Germinal center (tissue), 1 donor: ENCODE measurements at regions not wholly inside any gene's neighbourhood (a gene's known extent, or its start where the extent isn't known, plus 50 kb on each side); places are given as distances from the start of the nearest gene placed in this dataset.
"Not testable (repeated sequence)": the region's sequence is repeated elsewhere in the genome, so short reads cannot be mapped to it uniquely, and the experiment has no call there.

ENCODE experiments used
- DNase-seq: peaks from one replicate; pipeline ENCODE4 v3.0.0; 2012; ENCODE audit warnings: mixed read lengths, low spot score

GRCh38 chr5:112534067-112534583, 115.0 kb upstream of the EPB41L4A start:
- no peak for DNase-seq

DNA sequence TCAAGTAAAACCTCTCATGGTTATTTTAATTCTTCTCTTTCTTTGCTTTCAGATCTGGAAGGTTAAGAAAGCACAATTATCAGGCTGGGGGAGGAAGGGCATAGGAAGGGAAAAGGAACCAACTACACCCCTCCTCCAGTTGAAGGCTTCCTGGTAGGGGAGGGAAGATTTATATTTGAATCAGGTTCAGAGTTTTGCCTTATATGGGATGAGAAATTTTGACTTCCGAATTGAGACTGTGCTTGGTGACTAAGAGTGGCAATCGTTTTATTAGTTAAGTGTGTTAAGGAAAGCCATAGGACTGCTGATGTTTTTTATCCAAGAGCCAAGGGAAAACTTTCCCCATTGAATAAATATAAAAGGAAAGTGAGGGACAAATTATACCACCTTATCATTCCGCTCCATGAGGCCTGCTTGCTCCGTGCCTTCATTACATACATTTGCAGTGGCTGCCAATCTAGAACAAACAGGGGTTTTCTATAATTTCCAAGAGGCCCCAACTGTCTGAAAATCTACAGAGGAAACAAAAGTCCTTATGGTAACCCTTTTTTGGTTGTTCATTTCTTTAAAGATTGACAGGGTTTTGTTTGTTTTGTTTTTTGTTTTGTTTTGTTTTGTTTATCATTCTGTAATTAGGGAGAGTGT, 115.7 kb upstream of the EPB41L4A start:
- DNase-seq = no peak

DNA sequence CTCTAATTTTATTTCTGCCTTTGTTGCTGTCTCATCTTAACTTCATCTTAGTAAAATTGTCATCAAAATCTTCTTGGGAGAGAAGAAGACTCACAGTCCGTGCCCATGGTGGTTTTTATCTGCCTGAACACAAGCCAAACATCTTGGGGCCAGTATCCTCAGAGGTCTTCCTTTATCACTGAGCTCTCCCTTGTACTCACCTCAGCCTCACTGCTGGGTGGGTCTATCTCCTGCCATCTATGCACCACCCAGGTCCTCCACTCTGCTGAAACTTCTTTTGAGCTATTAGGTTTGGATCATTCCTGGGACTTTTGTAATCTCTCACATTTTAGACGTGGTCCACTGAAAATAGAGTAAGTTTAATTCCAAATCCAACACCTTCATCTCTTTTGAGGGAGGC, 116.3 kb upstream of the EPB41L4A start:
- DNase-seq = no peak

GRCh38 chr5:112544558-112544957, 125.5 kb upstream of the EPB41L4A start:
- DNase-seq = not testable (repeated sequence)

DNA sequence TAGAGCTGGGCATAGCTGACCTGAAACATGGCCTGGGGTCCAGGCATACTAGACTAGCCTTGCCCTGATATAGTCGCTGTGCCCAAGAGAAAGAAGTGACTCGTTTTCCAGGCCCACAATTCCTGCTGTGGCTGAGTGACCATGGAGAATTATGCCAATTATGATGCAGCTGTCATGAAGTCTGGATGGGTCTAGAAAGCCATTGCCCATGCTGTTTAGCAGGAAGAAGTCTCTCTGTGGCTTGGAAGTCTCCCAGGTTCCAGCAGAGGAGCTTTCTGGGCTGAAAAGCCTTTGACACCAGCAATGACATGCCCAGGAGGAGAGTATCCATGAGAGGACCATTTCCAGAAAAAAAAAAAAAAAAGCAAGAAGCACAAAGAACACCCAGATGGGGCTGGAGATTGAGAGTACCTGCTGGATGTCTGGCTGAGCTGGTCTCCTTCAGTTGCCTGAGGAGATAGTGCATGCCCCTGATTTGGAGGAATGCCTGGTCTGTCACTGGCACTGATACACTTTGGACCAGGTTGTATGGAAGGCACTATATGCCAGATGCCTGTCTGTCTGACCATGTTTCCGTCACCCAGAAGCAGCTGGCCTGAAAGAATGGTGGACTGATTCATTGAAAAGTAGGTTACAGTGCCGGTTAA, 128.0 kb upstream of the EPB41L4A start:
- DNase-seq = no peak

DNA sequence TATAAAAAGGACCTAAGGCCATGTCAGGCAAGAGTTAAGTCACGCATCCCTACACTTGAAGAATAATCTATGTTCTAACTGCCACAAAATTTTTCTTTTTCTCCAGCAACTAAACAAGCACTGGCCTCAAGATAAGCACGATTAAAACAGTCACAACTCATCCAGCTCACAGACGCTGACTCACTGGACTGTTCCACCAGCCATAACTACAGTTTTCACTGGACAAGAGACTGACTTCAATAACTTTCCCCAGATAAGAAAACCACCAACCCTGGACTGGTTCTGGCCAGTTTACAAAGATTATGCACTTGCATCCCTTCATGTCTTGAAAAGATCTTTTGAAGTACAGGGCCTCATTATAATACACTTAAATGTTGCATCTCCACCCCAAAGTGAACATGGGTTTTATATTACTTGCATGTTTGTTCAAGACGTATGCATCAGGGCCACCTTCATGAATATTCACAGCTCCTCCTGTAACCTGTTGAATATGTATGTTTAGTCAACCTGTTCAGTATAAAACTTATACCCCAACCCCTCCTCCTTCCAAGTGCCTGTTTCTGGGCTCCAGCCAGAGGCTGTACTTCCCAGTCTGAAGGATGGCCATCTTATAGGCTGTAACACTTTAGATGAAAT, 129.3 kb upstream of the EPB41L4A start:
- no peak for DNase-seq

DNA sequence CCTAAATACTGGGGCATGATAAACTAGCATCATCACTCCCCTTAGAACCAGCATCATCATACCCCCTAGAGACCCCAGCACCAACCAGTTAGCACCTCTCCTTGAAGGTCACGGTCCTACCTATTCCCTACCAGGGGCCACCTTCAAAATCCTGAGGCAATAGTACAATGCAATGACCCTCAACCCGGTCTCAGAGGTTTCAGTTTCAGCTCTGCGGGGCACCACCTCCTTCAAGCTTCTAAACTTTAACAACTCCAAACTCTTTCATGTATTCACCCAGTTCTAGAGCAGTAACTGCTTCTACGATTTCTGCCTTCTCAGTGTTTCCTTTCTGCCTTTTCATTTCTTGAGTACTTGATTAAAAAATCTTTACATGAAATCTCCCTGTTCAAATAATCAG, 130.1 kb upstream of the EPB41L4A start:
- DNase-seq = no peak

GRCh38 chr5:112549605-112550166, 130.6 kb upstream of the EPB41L4A start:
- no peak for DNase-seq

DNA sequence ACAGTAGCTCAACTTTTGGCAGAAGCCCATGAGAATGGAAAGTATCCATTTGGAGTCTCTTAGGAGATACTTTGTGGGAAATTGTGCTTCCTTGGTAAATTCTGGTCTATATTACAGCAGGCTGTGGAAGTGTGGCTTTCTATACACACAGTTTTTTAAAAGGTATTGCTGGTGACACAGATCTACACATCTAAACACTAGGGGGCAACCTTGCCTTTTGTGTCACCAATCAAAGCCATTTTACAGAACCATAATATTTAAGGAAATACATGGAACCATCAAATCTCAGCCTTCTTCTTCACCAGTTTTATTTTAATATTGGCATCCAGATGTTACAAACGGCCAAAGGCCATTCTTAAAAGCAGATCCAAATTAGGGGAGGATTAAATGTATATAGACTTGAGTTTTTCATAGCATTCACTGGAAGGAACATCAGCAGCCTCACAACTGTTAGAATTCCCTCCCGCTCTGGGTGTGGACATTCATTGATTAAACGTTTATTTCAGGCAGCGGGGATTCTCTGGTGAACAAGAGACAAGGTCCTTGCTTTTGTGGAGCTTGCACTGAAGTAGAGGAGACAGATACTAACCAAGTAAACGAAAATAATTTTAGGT, 132.4 kb upstream of the EPB41L4A start:
- peak; percentile 49 for DNase-seq

DNA sequence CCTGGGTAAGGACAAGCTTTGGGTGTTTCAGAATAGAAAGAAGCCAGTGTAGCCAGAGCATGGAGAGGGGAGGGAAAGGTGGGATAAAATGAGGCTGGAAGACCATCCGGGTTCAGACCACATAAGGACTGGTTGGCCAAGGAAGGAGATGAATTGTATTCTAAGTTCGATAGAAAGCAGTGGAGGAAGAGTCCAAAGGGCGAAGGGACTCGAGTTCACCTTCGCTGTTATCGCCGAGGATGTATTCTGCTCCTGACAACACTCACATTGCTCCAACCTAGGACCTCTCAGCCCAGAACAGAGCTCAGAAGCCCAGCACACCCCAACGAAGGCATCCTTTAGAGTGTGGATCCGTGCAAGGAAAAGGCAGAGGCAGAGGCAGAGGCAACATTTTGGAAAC, 133.1 kb upstream of the EPB41L4A start:
- no peak for DNase-seq

- no peak for DNase-seq
These were observed 133.7 kb upstream of the EPB41L4A start for GRCh38 chr5:112552791-112553190.

DNA sequence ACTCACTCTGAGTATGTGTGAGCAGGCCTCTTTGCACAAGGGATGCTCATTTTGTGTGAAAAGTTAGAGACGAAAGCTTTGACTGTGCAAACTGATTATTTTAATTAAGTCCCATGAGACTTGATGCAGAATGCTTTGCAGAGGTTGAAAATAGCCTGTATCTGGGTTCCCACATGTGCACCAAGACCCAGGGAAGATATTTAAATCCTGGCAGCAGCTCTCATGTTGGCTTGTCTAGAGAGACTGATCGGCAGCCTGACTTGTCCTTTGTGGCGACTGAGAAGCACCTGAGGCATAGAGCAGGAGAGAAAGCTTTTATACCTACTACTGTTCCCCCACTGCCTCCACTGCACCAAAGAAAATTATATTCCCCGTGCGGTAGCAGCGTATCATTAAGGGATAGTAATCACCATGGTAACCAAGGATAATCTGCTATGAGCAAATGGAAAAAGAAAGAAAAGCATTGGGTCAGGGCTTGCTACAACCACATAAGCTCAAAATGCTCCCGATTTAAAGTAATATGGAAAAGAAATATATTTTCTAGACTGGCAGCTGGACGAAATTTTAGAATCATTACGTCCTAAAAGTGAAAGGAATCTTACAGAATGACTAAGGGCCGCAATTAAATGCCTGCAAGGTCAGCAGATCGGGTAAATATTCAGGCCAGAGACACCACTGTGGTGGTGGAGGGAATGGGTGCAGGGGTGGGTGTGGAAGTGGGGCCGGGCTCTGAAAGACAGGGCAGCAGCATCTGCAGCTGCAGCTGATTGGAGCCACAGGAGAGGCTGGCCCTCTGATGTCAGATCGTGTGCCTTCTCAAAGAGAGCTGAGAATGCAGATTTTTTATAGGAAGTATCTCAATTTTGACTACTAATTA, 135.3 kb upstream of the EPB41L4A start:
- no peak for DNase-seq

DNA sequence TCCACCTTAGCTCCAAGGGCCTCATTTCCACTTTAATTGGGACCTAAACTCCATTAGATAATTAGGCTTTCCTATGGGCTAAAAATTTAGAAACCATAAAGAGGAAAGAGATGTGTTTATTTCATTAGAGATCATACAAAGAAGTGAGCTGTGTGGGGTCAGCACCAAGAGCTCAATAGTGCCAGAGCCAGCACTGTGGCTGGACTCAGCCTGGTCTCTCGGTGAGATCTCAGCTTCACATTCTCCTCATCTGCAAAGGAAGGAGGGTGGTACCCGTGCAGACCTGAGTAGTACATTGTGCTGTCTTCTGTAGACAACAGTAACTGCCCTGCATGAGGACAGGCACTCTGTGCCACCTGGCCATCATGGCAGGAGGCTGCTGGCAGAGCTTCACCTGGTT, 136.1 kb upstream of the EPB41L4A start:
- DNase-seq = no peak

- DNase-seq = no peak
These were observed 136.6 kb upstream of the EPB41L4A start for GRCh38 chr5:112555691-112556090.

DNA sequence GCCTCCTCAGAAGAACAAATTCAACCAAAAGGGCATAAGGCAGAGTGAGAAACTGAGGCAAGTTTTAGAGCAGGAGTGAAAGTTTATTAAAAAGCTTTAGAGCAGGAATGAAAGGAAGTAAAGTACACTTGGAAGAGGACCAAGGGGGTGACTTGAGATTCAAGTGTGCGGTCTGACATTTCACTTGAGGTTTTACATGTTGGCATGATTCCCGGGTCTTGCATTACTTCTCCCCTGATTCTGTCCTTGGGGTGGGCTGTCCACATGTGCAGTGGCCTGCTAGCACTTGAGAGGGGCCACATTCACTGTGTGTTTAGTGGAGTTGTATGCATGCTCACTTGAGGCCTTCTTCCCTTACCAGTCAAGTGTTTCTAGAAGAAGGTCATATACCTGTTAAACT, 140.4 kb upstream of the EPB41L4A start:
- DNase-seq = not testable (repeated sequence)

GRCh38 chr5:112560371-112560770, 141.3 kb upstream of the EPB41L4A start:
- DNase-seq = no peak

DNA sequence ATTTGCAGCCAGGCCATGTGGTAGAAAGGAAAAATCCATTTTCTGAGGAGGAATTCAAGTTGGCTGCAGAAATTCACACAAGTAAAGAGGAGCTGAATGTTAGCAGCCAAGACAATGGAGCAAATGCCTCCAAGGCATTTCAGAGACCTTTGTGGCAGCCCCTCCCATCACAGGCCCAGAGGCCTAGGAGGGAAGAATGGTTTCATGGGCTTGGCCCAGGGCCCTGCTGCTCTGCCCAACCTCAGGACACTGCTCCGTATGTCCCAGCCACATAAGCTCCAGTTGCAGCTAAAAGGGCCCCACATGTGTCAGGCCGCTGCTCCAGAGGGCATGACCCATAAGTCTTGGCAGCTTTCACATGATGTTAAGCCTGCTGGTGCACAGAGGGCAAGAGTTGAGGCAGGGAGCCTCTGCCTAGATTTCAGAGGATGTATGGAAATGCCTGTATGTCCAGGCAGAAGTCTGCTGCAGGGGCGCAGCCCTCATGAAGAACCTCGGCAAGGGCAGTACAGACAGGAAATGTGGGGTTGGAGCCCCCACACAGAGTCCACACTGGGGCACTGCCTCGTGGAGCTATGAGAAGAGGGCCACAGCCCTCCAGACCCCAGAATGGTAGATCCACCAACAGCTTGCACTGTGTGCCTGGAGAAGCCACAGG, 144.2 kb upstream of the EPB41L4A start:
- DNase-seq = no peak

GRCh38 chr5:112566251-112566650, 147.2 kb upstream of the EPB41L4A start:
- DNase-seq = no peak

- no peak for DNase-seq
These were observed 150.5 kb upstream of the EPB41L4A start for GRCh38 chr5:112569596-112569995.

GRCh38 chr5:112570708-112571444, 151.8 kb upstream of the EPB41L4A start:
- no peak for DNase-seq
